SIG-M5 treated with dmso at 0.1 percent for 504 hours (cell line): ENCODE measurements at regions not wholly inside any gene's neighbourhood (a gene's known extent, or its start where the extent isn't known, plus 50 kb on each side); places are given as distances from the start of the nearest gene placed in this dataset.

ENCODE experiments used
- DNase-seq: peaks from one replicate; lab custom pipeline; 2025; ENCODE audit not compliant: unreplicated experiment; lab: John Stamatoyannopoulos, UW

DNA sequence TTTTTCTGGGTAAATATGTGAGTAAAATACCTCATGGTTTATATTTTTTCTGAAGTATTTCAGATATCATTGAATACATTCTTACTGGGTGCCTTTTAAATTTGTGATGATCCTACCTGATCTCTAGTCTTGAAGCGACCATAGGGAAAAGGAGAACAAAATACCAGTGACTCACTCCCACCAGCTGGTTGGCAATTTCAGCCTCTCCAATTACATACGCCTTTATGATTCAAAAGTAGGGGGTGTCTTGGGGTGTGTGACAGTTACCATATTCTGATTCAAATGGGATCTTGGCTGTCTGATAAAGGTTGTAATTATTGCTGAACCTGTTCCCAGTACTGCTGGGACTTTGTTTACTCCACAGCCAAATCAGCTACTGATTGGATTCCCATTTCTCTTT is 175.9 kb upstream of the NXPH2 start:
- no peak for DNase-seq

DNA sequence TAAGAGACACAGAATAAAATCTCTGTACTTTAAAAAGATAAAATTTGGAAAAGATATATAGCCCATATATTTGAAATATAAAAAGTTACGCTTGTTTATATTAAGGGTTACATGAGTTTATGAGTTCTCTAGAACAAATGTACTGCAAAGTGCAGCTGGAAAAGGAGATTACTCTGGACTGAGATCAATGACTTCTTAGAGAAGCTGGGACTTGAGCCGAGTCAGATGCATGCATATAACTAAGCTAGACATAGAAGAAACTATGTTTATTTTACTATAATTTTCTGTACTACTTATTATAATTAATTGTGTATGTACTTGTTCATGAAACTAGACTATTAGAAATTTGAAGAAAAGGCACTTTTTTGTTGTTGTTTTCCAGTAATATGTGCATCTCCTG is 170.3 kb upstream of the NXPH2 start:
- no peak for DNase-seq

DNA sequence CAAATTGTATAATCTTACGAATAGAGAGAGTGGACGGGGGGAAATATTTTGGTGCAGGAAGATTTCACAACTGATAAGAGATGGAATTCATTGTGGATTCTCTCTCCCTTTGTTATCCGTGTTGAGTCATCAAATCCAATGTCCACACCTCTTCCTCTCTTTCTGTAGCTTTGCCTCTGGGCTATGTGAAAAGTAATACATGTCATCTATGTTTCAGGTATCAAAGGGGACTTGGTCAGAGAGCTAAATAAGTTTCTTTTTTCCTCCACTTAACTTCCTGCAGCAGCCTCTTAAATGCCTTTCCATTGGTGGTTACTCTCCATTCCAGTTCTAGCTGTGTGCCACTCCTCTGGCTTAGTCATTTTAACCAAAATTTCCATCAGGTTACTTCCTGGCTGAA is 169.3 kb upstream of the NXPH2 start:
- DNase-seq: no peak

DNA sequence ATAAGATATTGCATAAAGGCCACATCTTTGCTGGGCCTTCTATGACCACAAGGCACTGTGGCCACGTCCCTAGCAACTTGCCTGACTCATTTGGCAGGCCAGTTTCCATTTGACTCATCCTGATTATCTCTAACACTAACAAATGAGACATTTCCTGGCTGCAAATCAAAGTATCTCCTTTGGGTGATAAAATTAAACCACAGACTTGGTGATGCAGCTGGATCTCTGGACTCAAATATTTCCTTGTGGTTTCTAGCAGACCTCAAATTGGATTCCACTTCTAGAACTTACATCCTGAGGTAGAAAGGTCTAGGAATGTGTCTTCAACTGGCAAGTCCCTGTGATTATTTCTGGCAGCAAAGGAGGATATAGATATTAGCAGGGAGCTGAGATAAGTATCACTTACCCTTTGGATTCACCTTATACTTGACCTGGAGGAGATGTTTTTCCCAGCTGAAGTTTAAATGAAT is 167.9 kb upstream of the NXPH2 start:
- no peak for DNase-seq

DNA sequence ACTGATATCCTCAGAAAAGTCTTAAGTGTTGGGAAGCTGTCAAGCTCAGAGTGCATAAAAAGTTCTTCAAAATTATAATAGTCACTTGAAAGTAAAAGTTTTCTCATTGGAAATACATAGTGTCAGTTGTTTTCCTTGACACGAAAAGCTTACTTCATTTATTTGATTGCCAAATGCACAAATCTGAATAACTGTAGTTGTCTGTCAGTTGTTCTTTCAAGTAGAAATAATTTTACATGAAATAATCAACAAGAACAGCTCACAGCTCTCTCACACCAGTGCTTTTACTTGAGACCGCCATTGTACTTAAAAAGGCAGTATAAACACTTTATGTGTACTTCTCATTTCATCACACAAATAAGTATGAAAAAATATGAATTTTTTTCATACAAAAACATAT is 163.3 kb upstream of the NXPH2 start:
- no peak for DNase-seq

DNA sequence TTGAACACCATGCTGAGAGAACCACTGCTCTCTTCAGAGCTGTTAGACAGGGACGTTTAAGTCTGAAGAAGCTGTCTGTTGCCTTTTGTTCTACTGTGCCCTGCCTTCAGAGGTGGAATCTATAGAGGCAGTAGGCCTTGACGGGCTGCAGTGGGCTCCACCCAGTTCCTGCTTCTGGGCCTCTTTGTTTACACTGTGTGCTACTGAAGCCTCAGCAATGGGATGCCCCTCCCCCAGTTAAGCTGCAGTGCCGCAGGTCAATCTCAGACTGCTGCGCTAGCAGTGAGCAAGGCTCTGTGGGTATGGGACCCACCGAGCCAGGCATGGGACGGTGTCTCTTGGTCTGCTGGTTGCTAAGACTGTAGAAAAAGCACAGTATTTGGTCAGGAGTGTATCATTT is 162.3 kb upstream of the NXPH2 start:
- no peak for DNase-seq

DNA sequence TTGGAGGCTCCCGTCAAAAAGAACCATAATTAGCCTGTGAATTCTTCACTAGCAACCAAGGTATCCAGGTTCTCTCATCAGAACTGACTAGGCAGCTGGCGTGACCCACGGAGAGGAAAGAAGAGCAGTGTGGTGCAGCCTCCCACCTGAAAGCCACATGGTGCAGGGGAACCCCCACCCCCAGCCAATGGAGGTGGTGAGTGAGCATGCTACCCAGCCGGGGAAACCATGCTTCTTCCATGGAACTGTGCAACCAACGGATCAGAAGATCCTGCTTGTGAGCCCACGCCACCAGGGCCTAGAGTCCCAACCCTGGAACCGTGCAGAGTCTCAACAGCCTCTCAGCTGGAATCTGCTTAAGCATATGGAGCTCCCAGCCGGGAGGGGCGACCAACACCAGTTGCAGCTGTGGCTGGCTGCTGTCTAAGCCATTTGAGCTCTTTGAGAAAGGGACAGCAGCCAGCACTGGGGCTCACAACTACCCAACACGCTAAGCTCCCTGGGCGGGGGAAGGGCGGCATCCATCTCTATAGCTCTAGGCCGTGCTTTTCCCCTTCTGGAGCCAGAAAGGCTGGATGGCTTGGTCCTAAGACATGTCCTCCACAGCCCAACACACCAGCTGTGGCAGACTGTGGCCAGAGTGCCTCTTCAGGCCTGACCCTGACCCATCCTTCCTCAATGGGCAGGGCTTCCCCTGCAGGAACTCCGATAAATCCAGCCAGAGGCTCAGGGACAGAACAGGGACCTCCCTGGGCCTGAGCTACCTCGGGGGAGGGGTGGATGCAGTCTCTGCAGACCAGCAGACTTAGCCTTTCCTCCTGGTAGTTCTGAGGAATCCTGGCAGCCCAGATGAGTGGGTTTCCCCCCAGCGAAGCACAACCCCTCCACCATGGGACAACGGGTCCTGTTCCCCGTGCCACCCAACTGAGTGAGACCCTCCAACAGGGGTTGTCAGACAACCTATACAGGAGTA is 151.4 kb upstream of the NXPH2 start:
- DNase-seq: no peak

DNA sequence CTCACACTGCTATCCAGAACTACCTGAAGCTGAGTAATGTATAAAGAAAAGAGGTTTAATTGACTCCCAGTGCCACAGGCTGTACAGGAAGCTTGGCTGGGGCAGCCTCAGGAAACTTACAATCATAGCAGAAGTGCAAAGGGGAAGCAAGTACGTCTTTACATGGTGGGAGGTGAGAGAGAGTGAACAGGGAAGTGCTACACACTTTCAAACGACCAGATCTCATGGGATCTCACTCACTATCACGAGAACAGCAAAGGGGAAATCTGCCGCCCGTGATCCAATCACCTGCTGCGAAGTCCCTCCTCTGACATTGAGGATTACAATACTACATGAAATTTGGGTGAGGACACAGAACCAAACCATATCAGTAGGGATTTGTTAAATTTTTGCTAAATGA is 150.4 kb upstream of the NXPH2 start:
- DNase-seq: no peak

DNA sequence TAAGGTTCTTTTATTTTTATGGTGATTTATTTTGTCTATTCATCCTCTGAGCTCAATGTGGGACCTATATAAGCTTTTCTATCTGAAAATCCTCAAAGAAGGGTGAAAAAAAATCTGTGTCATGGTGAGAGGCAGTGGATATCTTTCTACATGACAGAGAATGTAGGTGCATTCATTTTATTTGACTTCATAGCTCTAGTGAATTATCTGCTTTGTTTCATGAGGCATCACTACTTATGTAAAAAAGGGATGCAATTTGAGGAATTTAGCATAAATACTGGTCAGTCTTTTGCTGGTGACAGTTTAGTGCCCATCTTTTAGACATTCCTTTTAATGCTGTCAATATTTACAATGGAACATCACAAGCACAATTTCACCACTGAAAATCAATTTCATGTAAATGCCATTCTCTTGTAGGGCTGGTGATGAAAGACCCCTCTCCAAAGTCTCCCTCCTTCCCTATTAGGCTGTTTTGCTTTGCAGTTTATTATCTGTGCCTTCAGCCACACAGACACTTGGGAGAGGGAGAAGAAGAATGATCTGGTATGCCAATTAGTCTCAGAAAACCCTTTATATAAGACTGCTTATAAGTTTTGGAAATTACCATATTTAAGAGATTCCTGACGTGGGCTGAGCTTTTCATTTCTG is 148.3 kb upstream of the NXPH2 start:
- no peak for DNase-seq

DNA sequence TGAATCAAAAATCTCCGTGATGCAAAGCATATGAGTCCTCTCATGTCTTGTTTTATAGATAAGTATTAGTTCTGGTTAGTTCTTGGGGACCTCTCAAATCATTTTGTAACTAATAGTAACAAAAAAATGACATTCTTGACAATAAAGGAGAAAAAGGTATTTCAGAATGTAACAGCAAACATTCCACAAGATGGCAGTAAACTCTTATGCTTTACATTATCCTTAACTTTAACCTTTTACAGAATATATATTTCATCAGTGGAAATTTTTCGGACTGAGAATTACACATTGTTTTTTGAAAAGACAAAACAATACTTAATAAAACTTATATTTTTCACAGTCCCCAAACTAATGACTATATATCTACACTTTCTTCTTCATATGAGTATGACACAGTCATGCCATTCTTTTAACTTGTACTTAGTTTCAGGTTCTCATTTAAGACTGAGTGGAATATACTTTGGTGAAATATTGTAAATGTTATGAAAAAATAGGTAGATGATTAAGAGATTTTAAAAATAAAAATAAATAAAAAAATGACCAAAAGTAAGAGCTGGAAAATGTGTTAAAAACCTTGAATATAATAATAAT is 142.9 kb upstream of the NXPH2 start:
- peak; percentile 17 for DNase-seq

DNA sequence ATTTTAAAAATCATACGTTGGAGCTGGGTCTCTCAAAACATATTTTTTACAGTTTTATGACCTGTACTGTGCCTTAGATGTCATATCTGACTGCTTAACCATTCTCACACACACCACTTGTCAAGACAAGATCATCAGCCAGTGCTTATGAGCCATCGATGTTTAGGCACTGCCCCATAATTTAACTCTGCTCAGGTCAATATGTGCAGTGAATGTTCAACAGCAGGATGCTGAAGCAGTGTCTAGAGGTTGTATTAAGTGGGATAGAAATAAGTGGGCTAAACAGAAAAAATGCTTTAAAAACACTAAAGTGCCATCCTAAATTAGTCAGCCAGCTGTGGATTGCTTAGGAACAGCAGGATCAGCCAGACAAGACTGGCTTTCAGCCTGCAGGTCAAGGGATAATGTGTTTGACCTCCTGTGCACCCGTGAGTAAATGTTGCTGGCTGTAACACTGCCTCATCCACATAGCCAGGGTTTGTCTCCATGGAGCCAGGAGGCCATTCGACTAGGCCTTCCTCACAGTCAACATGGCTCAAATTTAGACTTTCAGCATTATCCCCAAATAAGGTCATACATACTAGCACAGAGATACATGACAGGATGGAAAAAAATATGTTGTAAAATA is 139.0 kb upstream of the NXPH2 start:
- DNase-seq: no peak

DNA sequence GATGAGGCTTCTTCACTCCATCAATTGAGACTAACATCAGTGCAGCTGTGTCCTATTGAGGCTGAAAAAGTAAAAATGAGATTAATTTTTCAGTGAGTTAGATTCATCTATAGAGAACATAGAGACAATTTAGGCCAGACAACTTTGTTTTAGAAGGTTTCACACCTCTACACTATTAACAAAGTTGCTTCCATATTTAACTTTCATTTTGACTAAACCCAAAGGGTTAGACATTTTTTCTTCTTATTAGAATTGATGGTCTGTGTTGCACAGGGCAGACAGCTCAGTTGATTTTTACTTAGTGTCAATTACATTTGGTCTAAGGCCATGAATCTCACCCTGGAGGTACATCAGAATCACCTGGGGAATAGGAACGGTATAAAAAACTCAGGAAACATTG is 130.2 kb upstream of the NXPH2 start:
- DNase-seq: no peak

DNA sequence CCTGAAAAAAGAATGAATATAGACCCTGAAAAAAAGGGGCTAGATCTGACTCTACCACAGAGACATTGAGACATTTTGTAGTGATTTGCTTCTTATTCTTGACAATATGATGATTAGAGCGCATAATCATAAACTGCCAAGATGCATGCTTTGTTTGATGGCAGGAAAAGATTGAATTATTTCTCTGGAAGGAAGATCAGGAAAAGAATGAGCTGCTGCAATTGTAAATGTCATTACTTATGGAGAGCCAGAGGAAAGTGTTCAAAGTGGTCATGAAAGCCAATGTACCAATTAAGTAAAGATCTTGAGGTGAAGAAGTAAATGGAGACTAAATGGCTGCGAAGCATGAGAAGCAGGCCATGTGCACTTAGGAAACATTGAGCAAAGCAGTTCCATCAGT is 126.4 kb upstream of the NXPH2 start:
- no peak for DNase-seq

DNA sequence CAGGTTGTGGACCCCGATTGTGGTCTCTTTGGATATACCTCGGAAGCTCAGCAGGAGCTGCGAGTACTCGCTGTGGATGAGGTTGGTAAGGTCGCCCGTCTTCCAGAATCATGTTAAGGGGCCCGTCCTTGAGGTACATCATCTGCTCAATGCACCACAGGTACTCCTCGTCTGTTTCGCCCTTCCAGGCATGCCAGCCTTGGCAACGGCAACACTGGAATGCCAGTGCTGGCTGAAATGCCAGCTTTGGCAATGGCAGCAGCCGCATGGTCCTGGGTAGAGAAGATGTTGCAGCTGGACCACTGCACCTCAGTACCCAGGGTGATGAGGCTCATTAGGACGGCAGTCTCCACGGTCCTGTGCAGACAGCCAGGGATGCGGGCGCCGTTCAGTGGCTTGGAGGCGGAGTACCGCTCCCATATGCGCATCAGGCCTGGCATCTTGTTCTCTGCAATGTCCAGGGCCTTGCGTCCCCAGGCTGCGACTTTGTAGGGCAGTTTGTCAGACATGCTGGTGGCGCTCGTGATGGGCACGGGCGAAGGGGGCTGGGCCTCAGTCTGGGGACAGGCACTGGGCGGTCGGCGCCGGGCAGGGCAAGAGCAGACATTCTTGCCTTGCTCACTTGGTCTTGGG is 122.2 kb upstream of the NXPH2 start:
- DNase-seq: no peak

DNA sequence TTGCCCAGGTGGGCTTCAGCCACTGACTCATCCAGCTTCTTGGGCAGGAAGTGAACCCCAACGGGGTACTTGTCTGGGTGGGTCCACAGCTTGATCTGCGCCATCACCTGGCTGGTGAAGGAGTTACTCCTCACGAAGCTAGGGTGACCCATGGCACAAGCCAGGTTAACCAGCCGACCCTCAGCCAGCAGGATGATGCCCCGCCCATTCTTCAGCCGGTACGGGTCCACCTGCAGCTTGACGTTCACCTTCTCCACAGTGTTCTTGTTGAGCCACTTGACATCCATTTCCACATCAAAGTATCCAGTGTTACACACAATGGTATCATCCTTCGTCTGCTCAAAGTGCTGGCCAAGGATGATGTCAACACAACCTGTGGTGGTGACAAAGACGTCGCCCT is 121.3 kb upstream of the NXPH2 start:
- no peak for DNase-seq

DNA sequence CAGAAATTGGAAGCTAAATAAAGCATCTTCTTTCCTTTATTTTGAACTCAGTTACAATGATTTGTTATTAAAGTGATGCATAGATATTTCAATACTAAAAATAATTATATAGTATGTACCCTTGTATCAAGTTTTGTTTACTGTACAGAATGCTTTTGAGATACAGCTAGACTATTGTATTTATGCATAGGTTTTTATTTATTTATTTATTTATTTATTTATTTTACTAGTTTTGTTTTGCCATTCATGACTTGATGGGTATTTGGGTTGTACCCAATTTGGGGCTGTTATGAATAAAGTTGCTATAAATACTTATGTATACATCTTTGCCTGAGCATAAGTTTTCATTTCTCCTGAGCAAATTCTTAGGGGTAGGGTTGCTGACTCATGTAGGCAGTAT is 118.7 kb upstream of the NXPH2 start:
- no peak for DNase-seq

DNA sequence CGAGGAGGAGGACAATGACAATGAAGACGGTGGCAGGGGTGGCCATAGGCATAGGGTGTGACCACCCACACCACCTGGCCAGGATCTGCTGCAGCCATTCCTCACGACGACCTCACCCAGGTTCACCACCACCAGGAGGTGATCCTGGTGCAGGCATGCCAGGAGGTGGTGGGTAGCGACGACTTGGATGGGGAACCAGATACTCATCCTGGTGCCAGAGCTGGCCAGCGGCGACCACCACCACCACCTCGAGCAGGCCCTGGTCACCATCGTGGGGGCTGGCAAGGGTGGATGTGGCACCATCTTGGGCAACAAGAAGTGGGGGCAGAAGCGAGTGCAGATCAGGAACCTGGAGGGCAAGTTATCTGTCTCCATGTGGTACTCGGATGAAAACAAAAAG is 117.1 kb upstream of the NXPH2 start:
- DNase-seq: no peak

DNA sequence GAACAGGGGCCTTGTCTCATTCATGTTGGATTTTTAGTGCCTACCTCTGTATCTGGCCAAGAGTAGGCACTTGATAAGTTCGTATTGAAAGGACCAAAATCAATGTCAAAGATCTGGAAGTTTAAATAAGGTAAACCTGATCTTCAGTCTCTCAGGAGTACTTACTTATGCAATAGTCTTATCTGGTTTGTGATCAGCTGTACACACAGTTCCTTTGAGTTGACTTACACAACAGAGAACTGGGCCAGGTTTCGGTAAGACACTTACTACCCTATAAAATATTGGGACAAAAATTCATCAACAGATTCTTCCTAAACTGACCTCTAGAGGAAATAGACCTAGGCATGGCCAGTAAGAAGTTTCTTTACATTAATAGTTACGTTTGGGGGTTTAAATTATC is 113.6 kb upstream of the NXPH2 start:
- peak; percentile 30 for DNase-seq

DNA sequence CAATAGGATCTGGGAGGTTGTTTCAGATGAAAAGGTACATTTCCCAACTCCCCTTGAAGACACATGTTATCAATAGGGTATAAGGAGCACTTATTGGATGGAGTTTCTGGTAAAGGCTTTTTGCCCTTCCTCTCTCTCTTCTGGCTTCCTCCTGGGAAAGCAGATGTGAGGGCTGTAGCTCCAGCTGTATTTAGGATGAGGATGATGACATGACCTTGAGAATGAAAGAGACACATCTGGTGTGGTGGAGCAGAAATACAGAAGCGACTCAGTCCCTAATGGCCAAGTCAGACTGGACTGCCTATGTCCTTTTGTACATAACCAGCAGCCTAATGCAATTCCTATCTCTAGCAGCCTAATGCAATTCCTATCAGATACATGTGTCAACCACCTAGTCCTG is 100.9 kb upstream of the NXPH2 start:
- no peak for DNase-seq

DNA sequence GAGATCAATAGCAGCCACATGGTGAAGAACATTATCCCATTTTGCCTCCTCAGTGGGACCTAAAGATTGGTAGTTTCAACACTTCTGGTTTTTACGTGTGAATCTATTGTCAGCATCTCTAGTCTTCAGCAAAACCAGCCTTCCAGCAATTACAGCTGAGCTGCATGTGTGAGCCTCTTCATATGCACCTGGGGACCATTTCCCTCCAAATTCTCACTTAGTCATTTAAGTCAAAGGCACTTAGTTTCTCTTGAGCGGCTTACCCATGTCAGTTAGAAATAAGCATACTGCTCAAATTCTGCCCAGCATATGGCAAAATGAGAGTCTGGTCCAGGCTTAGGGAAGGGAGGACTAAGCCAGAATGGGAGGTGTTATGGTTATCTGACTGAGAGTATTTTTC is 99.7 kb upstream of the NXPH2 start:
- DNase-seq: no peak

DNA sequence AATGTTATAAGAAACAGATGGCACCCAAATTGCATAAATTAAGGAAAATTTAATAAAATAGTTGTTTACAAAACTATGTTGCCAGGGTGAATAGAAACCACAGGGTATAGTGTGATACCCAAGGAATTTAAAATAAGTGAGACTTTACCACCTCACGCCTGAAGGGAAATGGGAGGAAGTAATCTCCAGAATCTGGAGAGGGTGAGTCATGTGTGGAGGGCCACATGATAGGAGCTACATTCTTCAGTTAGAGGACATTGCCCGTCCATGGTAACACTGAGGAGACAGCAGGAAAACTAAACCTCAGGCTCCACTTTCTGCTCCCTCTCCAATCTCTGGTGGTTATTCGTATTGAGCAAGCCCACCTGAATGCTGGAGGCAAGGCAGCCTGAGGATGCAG is 97.2 kb upstream of the NXPH2 start:
- no peak for DNase-seq
